H1 (cell line): ENCODE measurements at regions not wholly inside any gene's neighbourhood (a gene's known extent, or its start where the extent isn't known, plus 50 kb on each side); places are given as distances from the start of the nearest gene placed in this dataset.

Experiments
- HDAC6 ChIP-seq: IDR thresholded peaks from one replicate; pipeline ENCODE4 v1.7.1; 2012; ENCODE audit warnings: low read depth, mild to moderate bottlenecking, inconsistent platforms, low read length, moderate library complexity
- JUND ChIP-seq: IDR thresholded peaks from 2 replicates; pipeline ENCODE4 v1.6.1; 2011; ENCODE audit warnings: mild to moderate bottlenecking, improper control_type of control experiment, low read length
- MAFK ChIP-seq: IDR thresholded peaks from 2 replicates; pipeline ENCODE4 v1.6.1; 2012; ENCODE audit warnings: low read depth, mild to moderate bottlenecking, improper control_type of control experiment, low read length
- SIX5 ChIP-seq: IDR thresholded peaks from 2 replicates; pipeline ENCODE4 v1.6.1; 2011; ENCODE audit warnings: mild to moderate bottlenecking, low read depth, low read length
- TCF12 ChIP-seq: IDR thresholded peaks from 2 replicates; pipeline ENCODE4 v1.6.1; 2011; ENCODE audit warnings: low read depth, mild to moderate bottlenecking, low read length

DNA sequence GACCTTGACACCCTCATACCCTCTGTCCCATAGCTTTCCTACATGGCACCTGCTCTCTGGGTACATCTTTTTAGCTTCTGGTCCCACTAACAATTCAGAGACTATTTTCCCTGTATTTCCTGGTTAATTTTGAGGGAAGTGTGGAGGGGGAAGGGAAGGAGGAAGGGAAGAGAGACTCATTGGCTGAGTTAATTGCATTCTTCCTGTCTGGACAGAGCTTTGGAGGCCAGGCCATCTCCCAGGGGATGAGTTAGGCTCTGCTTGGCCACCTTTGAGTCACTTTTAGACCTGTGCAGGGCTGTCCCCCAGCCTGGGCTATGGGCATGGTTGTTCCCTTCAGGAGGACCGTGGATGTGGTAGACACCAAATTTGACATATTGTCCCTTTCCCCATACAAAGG is 167.9 kb upstream of the PGRMC2 start (continued):
- no peak for TF ChIP-seq MAFK
- TF ChIP-seq TCF12: no peak
- TF ChIP-seq JUND: no peak
- TF ChIP-seq SIX5: no peak
- no peak for TF ChIP-seq HDAC6
